ENCODE measurements at regions not wholly inside any gene's neighbourhood (a gene's known extent, or its start where the extent isn't known, plus 50 kb on each side); places are given as distances from the start of the nearest gene placed in this dataset.

- DNase-seq = no peak
Observed at GRCh38 chr6:168154263-168154917, 75.4 kb upstream of the FRMD1 start.

- no peak for DNase-seq
Observed at GRCh38 chr6:168153553-168153952, 74.5 kb upstream of the FRMD1 start.

GRCh38 chr6:168152980-168153379, 74.0 kb upstream of the FRMD1 start:
- DNase-seq = no peak

GRCh38 chr6:168152306-168152963, 73.4 kb upstream of the FRMD1 start:
- DNase-seq = no peak

- DNase-seq = peak; percentile 53
Observed at GRCh38 chr6:168150551-168151320, 71.7 kb upstream of the FRMD1 start.

- DNase-seq = no peak
Observed at GRCh38 chr6:168149015-168149414, 70.0 kb upstream of the FRMD1 start.

- peak; percentile 33 for DNase-seq
Observed at GRCh38 chr6:168148231-168148849, 69.3 kb upstream of the FRMD1 start.

GRCh38 chr6:168147205-168147738, 68.3 kb upstream of the FRMD1 start:
- peak; percentile 26 for DNase-seq

DNA sequence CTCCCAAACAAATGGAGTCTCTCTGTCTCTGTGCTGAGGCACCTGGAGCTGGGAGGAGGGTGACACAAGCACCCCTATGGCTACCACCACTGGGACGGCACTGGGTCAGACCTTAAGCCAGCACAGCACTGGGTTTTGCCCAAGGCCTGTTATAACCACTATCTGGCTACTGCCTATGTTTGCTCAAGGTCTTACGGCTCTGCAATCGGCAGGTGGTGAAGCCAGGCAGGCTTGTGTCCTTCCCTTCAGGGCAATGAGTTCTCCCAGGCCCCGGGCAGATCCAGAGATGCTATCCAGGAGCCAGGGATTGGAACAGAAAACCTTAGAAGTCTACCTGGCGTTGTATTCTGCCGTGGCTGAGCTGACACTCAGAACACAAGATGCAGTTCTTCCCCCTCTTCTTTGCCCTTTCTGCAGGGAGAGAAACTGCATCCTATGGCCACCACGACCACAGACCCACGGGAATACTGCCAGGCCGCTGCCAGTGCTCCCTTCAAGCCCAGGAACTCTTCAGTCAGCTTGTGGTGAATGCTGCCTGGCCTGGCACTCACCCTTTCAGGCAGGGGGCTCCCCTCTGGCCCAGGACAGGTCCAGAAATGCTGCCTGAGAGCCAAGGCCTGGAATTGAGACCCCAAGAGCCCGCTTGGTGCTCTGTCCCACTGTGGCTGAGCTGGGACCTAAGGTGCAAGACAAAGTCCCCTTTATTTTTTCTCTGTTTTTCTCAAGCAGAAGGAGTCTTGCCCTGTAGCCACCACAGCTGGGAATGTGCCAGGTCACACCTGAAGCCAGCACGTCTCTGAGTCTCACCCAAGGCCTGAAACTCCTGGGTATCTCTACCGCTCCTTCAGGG, 67.0 kb upstream of the FRMD1 start:
- DNase-seq = peak; percentile 45

- DNase-seq = no peak
Observed at GRCh38 chr6:168139121-168139520, 60.1 kb upstream of the FRMD1 start.

DNA sequence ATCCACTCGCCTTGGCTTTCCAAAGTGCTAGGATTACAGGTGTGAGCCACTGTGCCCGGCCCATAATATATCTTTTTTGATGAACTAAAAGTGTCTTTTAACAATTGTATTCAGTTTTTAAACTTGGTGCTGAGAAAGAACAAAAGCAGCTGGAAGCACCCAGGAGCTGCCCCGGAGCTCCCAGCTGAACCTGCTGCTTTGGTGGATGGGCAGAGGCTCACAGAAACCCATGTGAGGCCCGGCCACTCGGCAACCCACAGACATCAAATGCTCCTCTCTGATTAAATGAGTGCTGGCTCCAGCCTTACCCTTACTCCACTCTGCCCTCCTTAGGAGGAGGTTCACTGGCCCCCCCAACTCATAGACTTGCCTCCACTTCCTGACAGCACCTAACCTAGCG, 59.4 kb upstream of the FRMD1 start:
- peak; percentile 26 for DNase-seq

DNA sequence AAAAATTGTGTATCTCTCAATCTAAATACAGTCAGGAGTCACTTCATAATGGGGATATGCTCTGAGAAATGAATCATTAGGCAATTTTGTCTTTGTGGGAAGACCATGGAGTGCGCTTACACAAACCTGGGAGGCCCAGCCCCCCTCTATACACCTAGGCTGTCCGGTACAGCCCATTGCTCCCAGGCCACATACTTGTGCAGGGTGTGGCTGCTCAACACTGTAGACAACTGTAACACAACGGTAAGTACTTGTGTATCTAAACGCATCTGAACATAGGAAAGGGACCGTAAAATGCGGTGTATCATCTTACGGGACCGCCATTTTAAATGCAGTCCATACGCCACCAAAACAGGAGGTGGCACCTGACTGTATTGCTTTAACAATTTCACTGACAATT, 58.0 kb upstream of the FRMD1 start:
- DNase-seq = no peak

DNA sequence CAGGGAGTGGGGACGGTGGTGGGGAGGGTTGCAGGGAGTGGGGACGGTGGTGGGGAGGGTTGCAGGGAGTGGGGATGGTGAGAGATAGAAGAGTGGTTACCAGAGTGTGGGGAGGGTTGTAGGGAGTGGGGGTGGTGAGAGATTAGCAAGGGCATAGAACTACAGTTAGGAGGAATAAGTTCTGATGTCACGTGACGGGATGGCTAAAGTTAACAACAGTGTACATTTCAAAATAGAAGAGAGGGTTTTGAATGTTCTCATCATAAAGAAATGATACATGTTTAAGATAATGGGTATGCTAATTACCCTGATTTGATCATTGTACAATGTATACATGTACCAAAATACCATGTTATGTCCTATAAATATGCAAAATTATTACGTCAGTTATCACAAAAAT, 57.6 kb upstream of the FRMD1 start:
- no peak for DNase-seq

DNA sequence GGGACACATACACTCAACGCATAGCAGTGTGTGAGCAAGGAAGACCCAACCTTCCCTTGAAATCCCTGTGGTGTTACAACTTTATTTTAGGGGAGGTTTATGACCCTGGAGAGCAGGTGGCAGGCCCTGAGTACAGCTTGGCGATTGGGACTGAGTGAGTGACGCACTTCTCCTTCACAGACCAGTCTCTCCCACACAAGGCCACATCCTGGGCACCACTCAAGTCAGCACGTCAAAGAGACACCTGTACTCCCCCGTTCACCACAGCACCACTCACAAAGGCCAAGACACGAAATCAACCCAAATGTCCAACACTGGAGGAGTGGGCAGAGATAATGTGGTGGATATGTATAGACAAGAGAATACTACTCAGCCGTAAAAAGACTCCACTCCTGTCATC, 57.0 kb upstream of the FRMD1 start:
- DNase-seq = peak; percentile 27

DNA sequence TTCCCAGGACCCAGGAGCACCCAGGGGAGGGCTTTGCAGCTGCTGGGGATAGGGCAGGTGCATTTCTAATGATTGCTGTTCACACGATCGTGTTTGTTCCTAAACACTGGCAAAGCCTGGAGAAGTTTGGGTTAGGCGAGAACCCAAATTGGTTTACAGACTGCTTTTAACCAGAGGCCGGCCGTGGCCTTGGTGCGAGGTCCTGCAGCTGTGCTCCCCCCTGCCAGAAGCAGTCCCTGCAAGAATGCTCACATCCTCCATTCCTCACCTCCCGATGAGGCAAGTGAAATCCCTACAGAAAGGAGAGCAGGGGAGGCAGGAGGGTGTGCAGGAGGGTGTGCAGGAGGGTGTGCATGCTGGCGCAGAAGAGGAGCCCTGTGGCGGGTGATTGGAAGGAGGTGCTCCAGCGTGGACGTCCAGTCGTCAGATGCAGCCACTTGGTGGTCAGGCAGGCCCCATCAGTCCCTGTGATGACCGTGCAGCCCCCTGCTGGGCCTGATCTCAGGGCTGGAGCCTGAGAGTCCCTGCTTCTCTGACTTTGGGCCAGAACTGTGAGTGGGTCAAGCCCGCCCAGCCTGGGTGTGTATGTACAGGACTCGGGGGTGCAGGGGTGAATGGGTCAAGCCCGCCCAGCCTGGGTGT, 55.7 kb upstream of the FRMD1 start:
- DNase-seq = peak; percentile 34

GRCh38 chr6:168133687-168134559, 54.9 kb upstream of the FRMD1 start:
- peak; percentile 41 for DNase-seq

DNA sequence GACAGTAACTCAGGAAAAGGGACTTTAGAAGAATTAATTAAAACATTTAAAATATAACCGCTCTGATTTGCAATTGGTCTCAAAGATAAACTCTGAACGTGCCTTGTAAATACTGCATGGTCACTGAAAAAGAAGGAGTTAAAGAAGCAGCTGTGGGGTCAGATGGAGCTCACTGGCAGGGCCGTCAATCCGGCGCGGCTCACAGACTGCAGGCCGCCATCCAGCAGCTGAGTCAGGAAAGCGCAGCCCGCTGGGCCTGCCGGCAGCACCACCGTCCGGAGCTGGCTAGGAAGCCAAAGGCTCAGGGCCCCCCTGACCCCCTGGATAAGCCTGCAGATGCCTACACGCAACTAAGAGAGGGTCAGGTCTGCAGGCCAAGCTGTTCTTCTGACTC, 54.2 kb upstream of the FRMD1 start:
- DNase-seq = peak; percentile 76

- peak; percentile 68 for DNase-seq
Observed at GRCh38 chr6:168132531-168133167, 53.6 kb upstream of the FRMD1 start.

- peak; percentile 37 for DNase-seq
Observed at GRCh38 chr6:168131464-168132415, 52.7 kb upstream of the FRMD1 start.

Measured in right forelimb (tissue), 1 donor.